Testis (tissue), 2 donors: ENCODE measurements at regions not wholly inside any gene's neighbourhood (a gene's known extent, or its start where the extent isn't known, plus 50 kb on each side); places are given as distances from the start of the nearest gene placed in this dataset.

Experiments used
- DNase-seq: peaks from one replicate; pipeline ENCODE4 v3.0.0-alpha.2; 2019
- H3K27ac ChIP-seq, 2 donors: fragments of 200-600 bp; sonication (generic); one replicate each; pipeline ENCODE4 v1.5.1; 2019
- H3K27me3 ChIP-seq: fragments of 200-600 bp; sonication (generic); one replicate; pipeline ENCODE4 v1.5.1; 2019
- H3K36me3 ChIP-seq: fragments of 200-600 bp; sonication (generic); one replicate; pipeline ENCODE4 v1.5.1; 2017; ENCODE audit warnings: low read depth; ENCODE audit errors: missing control alignments
- H3K4me1 ChIP-seq: fragments of 200-600 bp; sonication (generic); one replicate; pipeline ENCODE4 v1.5.1; 2019
- H3K4me3 ChIP-seq, 2 donors: fragments of 200-600 bp; sonication (generic); one replicate each; pipeline ENCODE4 v1.5.1; 2017 to 2019
- H3K9me3 ChIP-seq: fragments of 200-600 bp; sonication (generic); one replicate; pipeline ENCODE4 v1.5.1; 2017
- CTCF ChIP-seq, 3 experiments: fragments of 450-650 bp in 2 of 3; fragments of 200-600 bp in 1 of 3; sonication (generic) in 1 of 3; IDR thresholded peaks; one replicate each; pipeline ENCODE4 v1.5.1; 2016 to 2019; ENCODE audit warnings: antibody characterized with exemption in 3 of 3, mild to moderate bottlenecking in 2 of 3, moderate library complexity in 1 of 3
- POLR2A ChIP-seq: fragments of 450-650 bp; IDR thresholded peaks from one replicate; pipeline ENCODE4 v1.6.1; 2017; ENCODE audit warnings: antibody characterized with exemption, mild to moderate bottlenecking, moderate library complexity
- WGBS, 2 donors: methylation state at CpG; one replicate each; pipeline ENCODE4 v1.1.5; 2018; 5-methylcytosine and 5-hydroxymethylcytosine counted together
- intact Hi-C: fragments of 100-400 bp; cut with DNase I; formaldehyde crosslinking; loops from one replicate; pipeline ENCODE4 v1.15.1; 2023; ENCODE audit warnings: low total_unique reads

- TF ChIP-seq CTCF (IDR thresholded peaks at IDR 0.05), result no peak
- no peak for TF ChIP-seq POLR2A
- DNase-seq, result no peak
- Histone ChIP-seq H3K9me3 (no peaks in the 10 kb centered on the region), H3K27ac (no peak overlapping the region), H3K27me3 (no peaks in the 10 kb centered on the region), H3K4me3 (no peak overlapping the region), H3K4me1 (peaks cover 13% of the 10 kb centered on the region), H3K36me3 (no peaks in the 10 kb centered on the region)
- 94 to 95% methylated on average over 4 of the region's 4 CpGs for WGBS, 2 donors
- intact Hi-C loops, result loop anchor here (10.0 kb wide), 3 partner anchors 368 to 638 kb away; no protein-coding TSS in a partner anchor
These were observed 112.4 kb upstream of the FOXA2 start for GRCh38 chr20:22696759-22697158.

DNA sequence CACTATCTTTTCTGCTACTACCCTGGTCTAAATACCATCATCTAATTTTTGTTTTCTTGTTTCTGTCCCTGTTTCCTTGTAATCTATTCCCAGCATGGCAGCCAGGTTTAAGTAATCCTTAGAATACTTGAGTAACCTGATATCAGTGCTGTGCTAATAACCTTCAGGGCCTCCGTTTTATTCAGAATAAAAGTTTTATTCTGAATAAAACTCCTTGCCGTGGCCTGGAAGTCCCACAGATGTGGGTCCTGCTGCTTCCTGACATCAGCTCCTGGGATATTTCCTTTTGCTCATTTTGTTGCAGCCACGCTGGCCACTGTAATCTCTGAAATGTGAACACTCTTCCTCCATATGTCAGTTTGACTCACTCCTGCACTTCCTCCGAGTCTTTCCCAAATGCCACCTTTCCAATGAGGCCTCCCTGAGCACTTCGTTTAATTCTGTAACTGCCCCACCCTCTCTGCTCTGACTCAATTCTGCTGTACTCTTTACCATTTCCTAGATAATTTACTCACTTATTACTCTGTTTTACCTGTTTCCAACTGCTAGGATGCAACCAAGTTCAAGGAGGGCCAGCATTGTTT is 114.0 kb upstream of the FOXA2 start:
- Histone ChIP-seq H3K9me3 (no peaks in the 10 kb centered on the region), H3K27me3 (no peaks in the 10 kb centered on the region), H3K4me1 (no peaks in the 10 kb centered on the region), H3K4me3 (no peak overlapping the region), H3K27ac (no peak overlapping the region), H3K36me3 (no peaks in the 10 kb centered on the region)
- intact Hi-C loops, result loop anchor here (10.0 kb wide), 3 partner anchors 366 to 636 kb away; no protein-coding TSS in a partner anchor
- WGBS, 2 donors, result 91% methylated on average over 5 of the region's 5 CpGs
- DNase-seq, result no peak
- no peak for TF ChIP-seq POLR2A
- TF ChIP-seq CTCF (IDR thresholded peaks at IDR 0.05), result no peak

DNA sequence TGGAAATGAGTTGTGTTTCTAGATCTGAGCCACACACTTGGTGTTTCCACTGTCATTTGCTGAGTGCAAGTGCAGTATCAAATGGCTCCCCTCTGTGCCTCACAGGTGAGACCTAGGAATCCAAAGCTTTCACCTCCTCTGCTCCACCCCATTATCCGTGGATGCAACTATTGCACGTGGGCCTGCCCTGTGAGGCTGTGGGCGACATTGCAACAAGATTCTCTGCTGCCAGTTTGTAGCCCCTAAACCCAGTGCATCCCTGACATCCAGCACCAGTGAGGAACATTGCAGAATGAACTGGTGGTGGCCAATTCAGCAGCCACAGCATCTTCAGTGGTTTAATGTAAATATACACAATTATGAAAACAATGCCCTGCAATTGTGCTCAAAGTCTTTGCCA is 115.0 kb upstream of the FOXA2 start:
- WGBS, 2 donors, result 86 to 95% methylated on average over 3 of the region's 3 CpGs
- no peak for TF ChIP-seq POLR2A
- H3K27me3 ChIP-seq, result no peaks in the 10 kb centered on the region
- H3K36me3 ChIP-seq, result no peaks in the 10 kb centered on the region
- H3K4me3 ChIP-seq, result no peak overlapping the region
- no peaks in the 10 kb centered on the region for H3K9me3 ChIP-seq
- H3K4me1 ChIP-seq, result no peaks in the 10 kb centered on the region
- intact Hi-C loops, result loop anchor here (10.0 kb wide), 3 partner anchors 365 to 635 kb away; no protein-coding TSS in a partner anchor
- no peak for DNase-seq
- H3K27ac ChIP-seq, result no peak overlapping the region

GRCh38 chr20:22700367-22700766 is 116.0 kb upstream of the FOXA2 start:
- no peaks in the 10 kb centered on the region for H3K4me1 ChIP-seq
- no peak overlapping the region for H3K4me3 ChIP-seq
- no peak overlapping the region for H3K27ac ChIP-seq
- 69 to 83% methylated on average over 1 of the region's 1 CpG for WGBS, 2 donors
- TF ChIP-seq CTCF (IDR thresholded peaks at IDR 0.05) (no peak), POLR2A (no peak)
- H3K36me3 ChIP-seq, result no peaks in the 10 kb centered on the region
- H3K27me3 ChIP-seq, result no peaks in the 10 kb centered on the region
- intact Hi-C loops, result no loop called here
- no peak for DNase-seq
- no peaks in the 10 kb centered on the region for H3K9me3 ChIP-seq

- DNase-seq, result no peak
- Histone ChIP-seq H3K27me3 (no peaks in the 10 kb centered on the region), H3K27ac (no peak overlapping the region), H3K4me1 (no peaks in the 10 kb centered on the region), H3K9me3 (no peaks in the 10 kb centered on the region), H3K36me3 (no peaks in the 10 kb centered on the region), H3K4me3 (no peak overlapping the region)
- 77 to 93% methylated on average over 1 of the region's 1 CpG for WGBS, 2 donors
- no peak for TF ChIP-seq POLR2A
- no peak for TF ChIP-seq CTCF (IDR thresholded peaks at IDR 0.05)
- intact Hi-C loops, result no loop called here
These were observed 117.4 kb upstream of the FOXA2 start for GRCh38 chr20:22701679-22702308.
